WI38 (cell line): ENCODE measurements at regions not wholly inside any gene's neighbourhood (a gene's known extent, or its start where the extent isn't known, plus 50 kb on each side); places are given as distances from the start of the nearest gene placed in this dataset.

Experiments used
- H3K4me3 ChIP-seq: 2 replicates; pipeline ENCODE4 v1.5.1; 2011; ENCODE audit warnings: low read depth, mild to moderate bottlenecking, control low read depth, low read length
- CTCF ChIP-seq: IDR thresholded peaks from 2 replicates; pipeline ENCODE4 v1.5.1; 2012; ENCODE audit warnings: low read depth, mild to moderate bottlenecking, control low read depth, low read length

GRCh38 chr20:1831096-1831495 lies 64.1 kb upstream of the SIRPA start:
- no peak overlapping the region for H3K4me3 ChIP-seq
- TF ChIP-seq CTCF, result no peak

- TF ChIP-seq CTCF, result no peak
- H3K4me3 ChIP-seq, result no peak overlapping the region
These were observed 65.0 kb upstream of the SIRPA start for GRCh38 chr20:1830240-1830639.

DNA sequence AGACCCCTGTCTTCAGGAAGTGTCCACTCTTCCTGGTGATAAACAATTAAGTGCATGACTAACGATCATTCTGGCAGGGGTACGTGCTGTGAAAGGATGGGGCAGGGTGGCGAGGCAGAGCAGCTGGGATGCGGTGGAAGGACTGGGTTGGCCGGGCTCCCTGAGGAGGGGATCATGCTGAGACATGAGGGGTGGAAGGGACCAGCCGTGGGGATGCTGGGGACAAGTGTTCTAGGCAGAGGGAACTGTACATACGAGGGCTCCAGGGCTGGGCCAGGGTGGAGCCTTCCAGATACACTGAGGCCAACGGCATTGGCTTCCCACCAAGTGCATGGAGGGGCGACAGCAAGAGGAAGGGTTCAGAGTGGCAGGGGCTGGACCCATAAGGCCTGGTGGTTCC lies 65.7 kb upstream of the SIRPA start:
- H3K4me3 ChIP-seq, result no peak overlapping the region
- TF ChIP-seq CTCF, result no peak

DNA sequence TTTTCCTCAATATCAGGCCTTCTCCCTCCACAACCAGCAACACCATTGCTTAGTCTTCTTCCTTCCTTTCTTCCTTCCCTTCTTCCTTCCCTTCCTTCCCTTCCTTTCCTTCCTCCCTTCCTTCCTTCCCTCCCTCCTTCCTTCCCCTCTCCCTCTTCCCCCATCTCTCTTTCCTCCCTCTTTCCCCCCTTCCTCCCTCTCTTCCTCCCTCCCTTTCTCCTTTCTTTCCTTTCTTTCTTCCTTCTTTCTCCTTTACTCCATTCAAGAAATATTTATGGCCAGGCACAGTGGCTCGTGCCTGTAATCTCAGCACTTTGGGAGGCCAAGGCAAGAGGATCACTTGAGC lies 66.4 kb upstream of the SIRPA start:
- TF ChIP-seq CTCF, result no peak
- H3K4me3 ChIP-seq, result no peak overlapping the region

- no peak overlapping the region for H3K4me3 ChIP-seq
- no peak for TF ChIP-seq CTCF
These were observed 67.0 kb upstream of the SIRPA start for GRCh38 chr20:1827974-1828785.

- no peak overlapping the region for H3K4me3 ChIP-seq
- no peak for TF ChIP-seq CTCF
These were observed 67.7 kb upstream of the SIRPA start for GRCh38 chr20:1827510-1827973.

- no peak for TF ChIP-seq CTCF
These were observed 69.2 kb upstream of the SIRPA start for GRCh38 chr20:1825938-1826445.

More at GRCh38 chr20:1825938-1826445, 69.2 kb upstream of the SIRPA start:
- no peak overlapping the region for H3K4me3 ChIP-seq
